ENCODE measurements at regions not wholly inside any gene's neighbourhood (a gene's known extent, or its start where the extent isn't known, plus 50 kb on each side); places are given as distances from the start of the nearest gene placed in this dataset.

DNA sequence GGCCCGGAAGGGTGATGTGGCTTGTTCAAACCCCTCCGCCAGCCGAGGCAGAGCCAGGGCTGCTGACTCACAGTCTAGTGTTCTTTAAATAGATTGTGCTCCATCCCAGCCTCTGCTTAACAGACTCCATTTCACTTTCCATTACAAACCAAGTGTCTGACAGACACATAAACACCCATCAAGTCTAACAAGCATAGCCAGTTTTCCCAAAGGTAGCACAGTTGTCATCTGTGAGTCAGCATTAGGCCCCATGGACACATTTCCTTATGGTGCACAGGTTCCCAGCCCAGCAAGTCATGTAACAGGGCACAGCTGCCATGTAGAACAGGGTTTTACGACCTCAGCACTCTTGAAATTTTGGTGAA lies 109.9 kb upstream of the RAP2B start:
- dilution Hi-C loops (cut with MboI; ENCODE audit: extremely low pct_ligation_motif_present, low sequenced_read_pairs): no loop called here
- FAIRE-seq: peak; percentile 98
- Histone ChIP-seq H3K9me1 (ENCODE audit: control insufficient read depth, extremely low read depth, insufficient read depth, low read length) (no peaks in the 10 kb centered on the region), H3K36me3 (ENCODE audit: control insufficient read depth in 2 of 2, extremely low read depth in 1 of 2, insufficient read depth in 2 of 2, low read length in 2 of 2) (no peaks in the 10 kb centered on the region), H3K9ac (ENCODE audit: control insufficient read depth, extremely low read depth, insufficient read depth, low read length) (peak overlapping the region; percentile 59), H3K79me2 (ENCODE audit: control insufficient read depth, insufficient read depth, low read length) (no peaks in the 10 kb centered on the region), H3K4me1 (ENCODE audit: control insufficient read depth, extremely low read depth, insufficient read depth, low read length) (peaks cover 23% of the 10 kb centered on the region), H3K9me3 (ENCODE audit: control insufficient read depth, low read depth, low read length) (no peaks in the 10 kb centered on the region), H2AFZ (ENCODE audit: control insufficient read depth, low read length) (peak overlapping the region; percentile 55), H4K20me1 (ENCODE audit: control insufficient read depth, extremely low read depth, insufficient read depth, low read length) (no peaks in the 10 kb centered on the region), H3K4me2 (ENCODE audit: control insufficient read depth, extremely low read depth, insufficient read depth, low read depth, low read length) (peak overlapping the region; percentile 81), H3K27me3 (ENCODE audit: control insufficient read depth, extremely low read depth, insufficient read depth, low read length) (no peaks in the 10 kb centered on the region), H3K4me3 (ENCODE audit: control insufficient read depth in 2 of 3, extremely low read depth in 1 of 3, insufficient read depth in 2 of 3, low read depth in 1 of 3, low read length in 3 of 3) (peak overlapping the region in 1 of 3 experiments; percentile 59), H3K27ac (ENCODE audit: control insufficient read depth, insufficient read depth, low read length) (peak overlapping the region; percentile 92)
- TF ChIP-seq CTCF (optimal IDR thresholded peaks at IDR 0.05 in 1 of 3, IDR thresholded peaks at IDR 0.05 in 1 of 3, conservative IDR thresholded peaks at IDR 0.05 in 1 of 3; ENCODE audit: extremely low read depth in 1 of 3, insufficient read depth in 2 of 3, low read length in 3 of 3): no peak
- no peak for TF ChIP-seq EZH2 (IDR thresholded peaks at IDR 0.05; ENCODE audit: low read length)
- DNase-seq (ENCODE audit: low read depth, low spot score): peak; percentile 92

DNA sequence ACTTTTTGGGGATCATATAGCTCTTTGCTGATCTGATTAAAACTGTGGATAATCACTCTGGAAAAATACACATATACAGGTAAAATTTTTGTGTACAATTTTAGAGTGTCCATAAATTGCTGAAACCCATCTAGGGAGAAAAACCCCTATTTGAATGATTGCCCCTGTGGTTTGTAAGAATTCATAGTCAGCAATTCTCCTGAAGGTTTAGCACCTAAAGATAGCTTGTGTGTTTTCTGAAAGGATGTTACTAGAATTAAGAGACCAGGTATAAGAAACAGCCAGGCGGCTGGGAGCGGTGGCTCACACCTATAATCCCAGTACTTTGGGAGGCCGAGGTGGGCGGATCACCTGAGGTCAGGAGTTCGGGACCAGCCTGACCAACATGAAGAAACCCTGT lies 106.8 kb upstream of the RAP2B start:
- Histone ChIP-seq H3K4me1 (ENCODE audit: control insufficient read depth, extremely low read depth, insufficient read depth, low read length) (peaks cover 33% of the 10 kb centered on the region), H3K4me2 (ENCODE audit: control insufficient read depth, extremely low read depth, insufficient read depth, low read depth, low read length) (no peak overlapping the region), H2AFZ (ENCODE audit: control insufficient read depth, low read length) (no peak overlapping the region), H3K9me3 (ENCODE audit: control insufficient read depth, low read depth, low read length) (no peaks in the 10 kb centered on the region), H3K4me3 (ENCODE audit: control insufficient read depth in 2 of 3, extremely low read depth in 1 of 3, insufficient read depth in 2 of 3, low read depth in 1 of 3, low read length in 3 of 3) (no peak overlapping the region), H3K36me3 (ENCODE audit: control insufficient read depth in 2 of 2, extremely low read depth in 1 of 2, insufficient read depth in 2 of 2, low read length in 2 of 2) (no peaks in the 10 kb centered on the region), H3K9ac (ENCODE audit: control insufficient read depth, extremely low read depth, insufficient read depth, low read length) (no peak overlapping the region), H3K27me3 (ENCODE audit: control insufficient read depth, extremely low read depth, insufficient read depth, low read length) (no peaks in the 10 kb centered on the region), H4K20me1 (ENCODE audit: control insufficient read depth, extremely low read depth, insufficient read depth, low read length) (no peaks in the 10 kb centered on the region), H3K27ac (ENCODE audit: control insufficient read depth, insufficient read depth, low read length) (no peak overlapping the region), H3K79me2 (ENCODE audit: control insufficient read depth, insufficient read depth, low read length) (no peaks in the 10 kb centered on the region), H3K9me1 (ENCODE audit: control insufficient read depth, extremely low read depth, insufficient read depth, low read length) (no peaks in the 10 kb centered on the region)
- no peak for DNase-seq (ENCODE audit: low read depth, low spot score)
- dilution Hi-C loops (cut with MboI; ENCODE audit: extremely low pct_ligation_motif_present, low sequenced_read_pairs): no loop called here
- TF ChIP-seq EZH2 (IDR thresholded peaks at IDR 0.05; ENCODE audit: low read length) (no peak), CTCF (optimal IDR thresholded peaks at IDR 0.05 in 1 of 3, IDR thresholded peaks at IDR 0.05 in 1 of 3, conservative IDR thresholded peaks at IDR 0.05 in 1 of 3; ENCODE audit: extremely low read depth in 1 of 3, insufficient read depth in 2 of 3, low read length in 3 of 3) (no peak)
- FAIRE-seq: no peak
